ENCODE measurements at regions not wholly inside any gene's neighbourhood (a gene's known extent, or its start where the extent isn't known, plus 50 kb on each side); places are given as distances from the start of the nearest gene placed in this dataset.

- no peak overlapping the region for H3K27ac Mint-ChIP-seq
- no peaks in the 10 kb centered on the region for H3K9me3 Mint-ChIP-seq (ENCODE audit: low read depth)
Observed at GRCh38 chr14:51331486-51332367, 91.7 kb downstream of the TMX1 start.

GRCh38 chr14:51333299-51333698 is 93.3 kb downstream of the TMX1 start:
- no peak for DNase-seq
- Mint-ChIP-seq H3K36me3 (ENCODE audit: low read depth) (no peaks in the 10 kb centered on the region), H3K27ac (no peak overlapping the region), H3K4me3 (no peak overlapping the region), H3K9me3 (ENCODE audit: low read depth) (no peaks in the 10 kb centered on the region), H3K4me1 (peaks cover 8% of the 10 kb centered on the region), H3K27me3 (peaks cover 15% of the 10 kb centered on the region)
- ChIA-PET CTCF (no interaction called here), POLR2A (no interaction called here)
- intact Hi-C loops (cut with DNase I, micrococcal nuclease), result no loop called here
- ATAC-seq, result no peak

More at GRCh38 chr14:51331486-51332367, 91.7 kb downstream of the TMX1 start:
- no peak for DNase-seq
- H3K4me1 Mint-ChIP-seq, result peaks cover 14% of the 10 kb centered on the region
- ChIA-PET CTCF (no interaction called here), POLR2A (no interaction called here)
- intact Hi-C loops (cut with DNase I, micrococcal nuclease), result no loop called here
- peaks cover 27% of the 10 kb centered on the region for H3K27me3 Mint-ChIP-seq
- no peaks in the 10 kb centered on the region for H3K36me3 Mint-ChIP-seq (ENCODE audit: low read depth)
- peak; percentile 23 for ATAC-seq
- H3K4me3 Mint-ChIP-seq, result no peak overlapping the region

GRCh38 chr14:51333901-51334521 is 94.0 kb downstream of the TMX1 start:
- POLR2A ChIA-PET, result no interaction called here
- H3K27me3 Mint-ChIP-seq, result peaks cover 11% of the 10 kb centered on the region
- peaks cover 5% of the 10 kb centered on the region for H3K4me1 Mint-ChIP-seq
- no peaks in the 10 kb centered on the region for H3K36me3 Mint-ChIP-seq (ENCODE audit: low read depth)
- CTCF ChIA-PET, result interaction anchor here (1.2 kb wide), 1 partner anchor 14 kb away, joined by 3 read pairs; no protein-coding TSS in a partner anchor
- no peak for DNase-seq
- intact Hi-C loops (cut with DNase I, micrococcal nuclease), result no loop called here
- H3K9me3 Mint-ChIP-seq (ENCODE audit: low read depth), result no peaks in the 10 kb centered on the region
- no peak overlapping the region for H3K4me3 Mint-ChIP-seq
- no peak overlapping the region for H3K27ac Mint-ChIP-seq
- peak; percentile 42 for ATAC-seq

- CTCF ChIA-PET, result interaction anchor here (1.2 kb wide), 1 partner anchor 14 kb away, joined by 3 read pairs; no protein-coding TSS in a partner anchor
- Mint-ChIP-seq H3K9me3 (ENCODE audit: low read depth) (no peaks in the 10 kb centered on the region), H3K4me3 (no peak overlapping the region), H3K4me1 (peaks cover 5% of the 10 kb centered on the region), H3K36me3 (ENCODE audit: low read depth) (no peaks in the 10 kb centered on the region), H3K27me3 (peaks cover 8% of the 10 kb centered on the region), H3K27ac (no peak overlapping the region)
- intact Hi-C loops (cut with DNase I, micrococcal nuclease), result no loop called here
- POLR2A ChIA-PET, result no interaction called here
- DNase-seq, result no peak
- ATAC-seq, result no peak
Observed at GRCh38 chr14:51334566-51334965, 94.5 kb downstream of the TMX1 start.

DNA sequence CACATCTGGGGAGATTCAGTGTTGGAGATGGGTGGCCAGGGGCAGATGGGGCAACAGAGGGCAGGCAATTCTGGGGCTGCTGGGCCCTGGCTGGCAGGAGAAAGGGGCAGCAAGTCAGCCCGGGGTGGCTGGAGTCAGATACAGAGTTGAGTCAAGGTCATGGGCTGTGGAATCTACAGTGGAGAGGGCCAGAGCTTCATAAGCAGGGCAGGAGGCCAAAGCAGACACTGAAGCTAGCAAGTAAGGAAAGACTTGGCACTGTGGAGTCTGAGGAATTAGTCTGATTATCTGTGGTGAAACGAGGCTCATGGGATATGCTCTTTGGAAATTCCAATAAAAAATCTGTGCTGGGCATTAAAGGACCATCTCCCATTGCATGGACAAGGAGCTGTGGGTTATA is 95.5 kb downstream of the TMX1 start:
- Mint-ChIP-seq H3K4me3 (no peak overlapping the region), H3K27ac (no peak overlapping the region), H3K36me3 (ENCODE audit: low read depth) (no peaks in the 10 kb centered on the region), H3K4me1 (peaks cover 5% of the 10 kb centered on the region), H3K9me3 (ENCODE audit: low read depth) (no peaks in the 10 kb centered on the region), H3K27me3 (peaks cover 8% of the 10 kb centered on the region)
- no peak for ATAC-seq
- POLR2A ChIA-PET, result interaction anchor here (0.6 kb wide), 1 partner anchor 28 kb away, joined by 3 read pairs; no protein-coding TSS in a partner anchor
- no peak for DNase-seq
- intact Hi-C loops (cut with DNase I, micrococcal nuclease), result no loop called here
- CTCF ChIA-PET, result interaction anchor here (0.6 to 1.2 kb wide), 2 partner anchors 15 to 317 kb away, joined by 3 read pairs; no protein-coding TSS in a partner anchor

GRCh38 chr14:51335961-51336723 is 96.1 kb downstream of the TMX1 start:
- CTCF ChIA-PET, result interaction anchor here (0.6 kb wide), 1 partner anchor 316 kb away, joined by 3 read pairs; no protein-coding TSS in a partner anchor
- ATAC-seq (no peak), DNase-seq (no peak)
- POLR2A ChIA-PET, result no interaction called here
- Mint-ChIP-seq H3K36me3 (ENCODE audit: low read depth) (no peaks in the 10 kb centered on the region), H3K9me3 (ENCODE audit: low read depth) (no peaks in the 10 kb centered on the region), H3K4me1 (peaks cover 5% of the 10 kb centered on the region), H3K4me3 (no peak overlapping the region), H3K27ac (no peak overlapping the region), H3K27me3 (peaks cover 8% of the 10 kb centered on the region)
- intact Hi-C loops (cut with DNase I, micrococcal nuclease), result no loop called here

GRCh38 chr14:51336734-51337133 is 96.7 kb downstream of the TMX1 start:
- H3K4me1 Mint-ChIP-seq, result peaks cover 4% of the 10 kb centered on the region

DNA sequence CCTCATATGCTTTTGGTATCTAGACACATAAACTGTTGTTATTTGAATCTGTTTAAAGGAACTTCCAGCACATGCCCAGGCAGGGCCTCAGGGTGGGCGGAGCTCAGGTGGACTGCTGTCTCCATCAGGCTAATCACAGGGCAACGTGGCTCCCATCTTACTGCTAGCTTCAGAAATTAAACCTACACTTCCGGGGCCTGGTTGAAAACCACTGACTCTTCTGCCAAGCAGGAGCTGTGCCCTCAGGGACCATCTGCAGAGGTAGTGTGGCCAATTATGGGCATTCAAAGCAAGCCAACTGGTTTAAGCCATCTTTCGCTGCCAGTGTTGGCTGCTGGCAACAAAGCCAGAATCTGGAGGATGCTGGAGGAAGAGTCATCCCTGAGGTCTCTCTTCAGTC is 97.5 kb downstream of the TMX1 start:
- Mint-ChIP-seq H3K27me3 (peaks cover 3% of the 10 kb centered on the region), H3K4me3 (no peak overlapping the region), H3K9me3 (ENCODE audit: low read depth) (no peaks in the 10 kb centered on the region), H3K36me3 (ENCODE audit: low read depth) (no peaks in the 10 kb centered on the region), H3K4me1 (no peaks in the 10 kb centered on the region), H3K27ac (no peak overlapping the region)
- DNase-seq (no peak), ATAC-seq (no peak)
- intact Hi-C loops (cut with DNase I, micrococcal nuclease), result no loop called here
- POLR2A ChIA-PET, result no interaction called here
- CTCF ChIA-PET, result interaction anchor here (0.7 to 1.0 kb wide), 3 partner anchors 42 to 385 kb away, joined by 3 to 4 read pairs (median 3); no protein-coding TSS in a partner anchor

More at GRCh38 chr14:51336734-51337133, 96.7 kb downstream of the TMX1 start:
- POLR2A ChIA-PET, result interaction anchor here (0.5 kb wide), 1 partner anchor 11 kb away, joined by 6 read pairs; no protein-coding TSS in a partner anchor
- peaks cover 8% of the 10 kb centered on the region for H3K27me3 Mint-ChIP-seq
- DNase-seq (no peak), ATAC-seq (no peak)
- CTCF ChIA-PET, result interaction anchor here (0.8 kb wide), 1 partner anchor 385 kb away, joined by 4 read pairs; no protein-coding TSS in a partner anchor
- no peaks in the 10 kb centered on the region for H3K36me3 Mint-ChIP-seq (ENCODE audit: low read depth)
- H3K9me3 Mint-ChIP-seq (ENCODE audit: low read depth), result no peaks in the 10 kb centered on the region
- intact Hi-C loops (cut with DNase I, micrococcal nuclease), result no loop called here
- H3K27ac Mint-ChIP-seq, result no peak overlapping the region
- H3K4me3 Mint-ChIP-seq, result no peak overlapping the region

- CTCF ChIA-PET, result interaction anchor here (1.1 to 2.3 kb wide), 3 partner anchors 58 to 439 kb away, joined by 3 to 8 read pairs (median 3); no protein-coding TSS in a partner anchor
Observed at GRCh38 chr14:51341338-51341737, 101.3 kb downstream of the TMX1 start.

GRCh38 chr14:51342226-51342625 is 102.2 kb downstream of the TMX1 start:
- ATAC-seq, result no peak
- intact Hi-C loops (cut with DNase I, micrococcal nuclease), result no loop called here
- CTCF ChIA-PET, result interaction anchor here (1.1 to 2.3 kb wide), 3 partner anchors 59 to 438 kb away, joined by 3 to 8 read pairs (median 3); no protein-coding TSS in a partner anchor
- Mint-ChIP-seq H3K36me3 (ENCODE audit: low read depth) (no peaks in the 10 kb centered on the region), H3K4me3 (no peak overlapping the region), H3K27me3 (no peaks in the 10 kb centered on the region), H3K27ac (no peak overlapping the region), H3K4me1 (no peaks in the 10 kb centered on the region), H3K9me3 (ENCODE audit: low read depth) (peaks cover 3% of the 10 kb centered on the region)
- POLR2A ChIA-PET, result no interaction called here
- no peak for DNase-seq

More at GRCh38 chr14:51341338-51341737, 101.3 kb downstream of the TMX1 start:
- POLR2A ChIA-PET, result no interaction called here
- ATAC-seq (no peak), DNase-seq (no peak)
- intact Hi-C loops (cut with DNase I, micrococcal nuclease), result no loop called here
- no peaks in the 10 kb centered on the region for H3K27me3 Mint-ChIP-seq
- no peaks in the 10 kb centered on the region for H3K4me1 Mint-ChIP-seq
- H3K4me3 Mint-ChIP-seq, result no peak overlapping the region
- peaks cover 3% of the 10 kb centered on the region for H3K9me3 Mint-ChIP-seq (ENCODE audit: low read depth)
- H3K36me3 Mint-ChIP-seq (ENCODE audit: low read depth), result no peaks in the 10 kb centered on the region
- H3K27ac Mint-ChIP-seq, result no peak overlapping the region

DNA sequence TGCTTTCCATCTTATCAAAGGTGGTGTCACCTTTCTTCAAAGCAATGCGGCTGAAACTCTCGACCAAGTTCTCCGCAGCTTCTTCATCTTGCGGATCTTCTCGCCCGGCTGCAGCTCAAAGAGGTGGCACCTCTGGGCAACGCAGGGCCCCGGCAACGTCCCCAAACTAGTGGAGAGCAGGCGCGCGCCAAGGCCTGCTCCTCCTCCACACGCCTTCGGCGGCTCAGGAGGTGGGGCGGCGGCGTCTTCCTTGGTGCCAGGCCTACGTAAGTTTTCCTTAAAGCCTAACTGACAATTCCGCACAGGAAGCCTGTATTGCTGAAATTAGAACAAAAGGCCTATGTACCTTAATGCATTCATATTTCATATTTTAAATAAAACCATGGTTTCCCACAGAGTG is 112.0 kb downstream of the TMX1 start:
- ChIA-PET CTCF (no interaction called here), POLR2A (no interaction called here)
- no peak for DNase-seq
- Mint-ChIP-seq H3K9me3 (ENCODE audit: low read depth) (peaks cover 2% of the 10 kb centered on the region), H3K4me3 (no peak overlapping the region), H3K27ac (no peak overlapping the region), H3K36me3 (ENCODE audit: low read depth) (no peaks in the 10 kb centered on the region), H3K4me1 (no peaks in the 10 kb centered on the region), H3K27me3 (no peaks in the 10 kb centered on the region)
- ATAC-seq, result no peak
- intact Hi-C loops (cut with DNase I, micrococcal nuclease), result no loop called here
